ENCODE measurements at regions not wholly inside any gene's neighbourhood (a gene's known extent, or its start where the extent isn't known, plus 50 kb on each side); places are given as distances from the start of the nearest gene placed in this dataset.

- TF ChIP-seq SRF (IDR thresholded peaks at IDR 0.05; ENCODE audit: low read depth, low read length) (no peak), CHD2 (IDR thresholded peaks at IDR 0.05; ENCODE audit: low read length) (no peak), MAFK (IDR thresholded peaks at IDR 0.05; ENCODE audit: low read depth, low read length) (no peak), YY1 (IDR thresholded peaks at IDR 0.05; ENCODE audit: low read depth, low read length) (no peak), CTCF (IDR thresholded peaks at IDR 0.05; ENCODE audit: control extremely low read depth in 1 of 3, insufficient read depth in 1 of 3, low read depth in 1 of 3, low read length in 3 of 3) (no peak), POLR2A (IDR thresholded peaks at IDR 0.05; ENCODE audit: control extremely low read depth in 1 of 2, low read depth in 2 of 2, low read length in 2 of 2) (no peak), SP1 (IDR thresholded peaks at IDR 0.05; ENCODE audit: low read depth, low read length) (no peak), EP300 (IDR thresholded peaks at IDR 0.05; ENCODE audit: borderline replicate concordance in 1 of 2, low read depth in 2 of 2, low read length in 2 of 2) (no peak), RXRA (IDR thresholded peaks at IDR 0.05; ENCODE audit: insufficient read depth, low read depth, low read length) (no peak), SP2 (IDR thresholded peaks at IDR 0.05; ENCODE audit: low read length) (no peak), TBP (IDR thresholded peaks at IDR 0.05; ENCODE audit: low read depth, low read length) (no peak), E2F6 (IDR thresholded peaks at IDR 0.05) (no peak)
Observed at GRCh38 chr6:135664527-135664926, 167.0 kb upstream of the AHI1 start.
